HL-60 (cell line): ENCODE measurements at regions not wholly inside any gene's neighbourhood (a gene's known extent, or its start where the extent isn't known, plus 50 kb on each side); places are given as distances from the start of the nearest gene placed in this dataset.

Source experiments
- DNase-seq, 2 experiments: peaks; one replicate each; pipeline ENCODE4 v3.0.0-alpha.2; 2010 to 2020; ENCODE audit warnings: low read depth in 1 of 2, low spot score in 1 of 2
- H3K27ac ChIP-seq: fragments of 250-450 bp; sonication (Bioruptor Pico); replicated peaks from 2 replicates; pipeline ENCODE4 v1.5.1; 2020; ENCODE audit warnings: mild to moderate bottlenecking, moderate library complexity
- H3K27me3 ChIP-seq: fragments of 250-450 bp; sonication (Bioruptor Pico); 2 replicates; pipeline ENCODE4 v1.5.1; 2021; ENCODE audit warnings: mild to moderate bottlenecking, moderate library complexity; ENCODE audit not compliant: insufficient read depth, poor library complexity, severe bottlenecking
- H3K4me3 ChIP-seq: replicated peaks from 2 replicates; pipeline ENCODE4 v1.5.1; 2011; ENCODE audit warnings: mild to moderate bottlenecking, control low read depth, low read length; ENCODE audit not compliant: insufficient read depth
- GABPA ChIP-seq: IDR thresholded peaks from 2 replicates; pipeline ENCODE4 v1.6.1; 2012; ENCODE audit warnings: low read depth
- POLR2AphosphoS5 ChIP-seq: IDR thresholded peaks from 2 replicates; pipeline ENCODE4 v1.6.1; 2012; ENCODE audit warnings: low read depth
- SPI1 ChIP-seq: IDR thresholded peaks from 2 replicates; pipeline ENCODE4 v1.6.1; 2012; ENCODE audit warnings: low read depth, mild to moderate bottlenecking, borderline replicate concordance
- TF ChIP-seq, protein P1 (sequence below): IDR thresholded peaks from one replicate; pipeline ENCODE4 v1.5.1; 2011; ENCODE audit warnings: low read length, control low read depth, inconsistent platforms; ENCODE audit not compliant: insufficient read depth
- TF ChIP-seq, protein P2 (sequence below): IDR thresholded peaks from 2 replicates; pipeline ENCODE4 v1.6.1; 2012; ENCODE audit warnings: low read depth; ENCODE audit not compliant: insufficient replicate concordance

DNA sequence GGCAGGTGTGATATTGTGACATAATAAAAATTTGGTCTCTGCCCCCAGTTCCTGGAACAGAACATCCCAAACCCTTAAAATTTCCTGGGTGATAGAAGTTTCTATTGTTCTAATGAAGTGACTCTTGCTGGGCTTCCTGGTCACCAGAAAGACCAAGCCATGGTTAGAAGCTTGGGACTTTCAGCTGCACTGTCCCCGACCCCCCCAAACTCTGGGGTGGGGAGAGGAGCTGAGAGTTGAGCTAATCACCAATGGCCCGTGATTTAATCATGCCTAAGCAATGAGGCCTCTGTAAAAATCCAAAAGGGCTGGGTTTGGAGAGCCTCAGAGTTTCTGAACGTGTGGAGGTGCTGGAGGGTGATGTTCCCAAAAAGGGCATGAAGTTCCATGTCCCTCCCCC, 54.8 kb upstream of the FTH1 start:
- no peak overlapping the region for H3K27ac ChIP-seq
- TF ChIP-seq, protein P1, sequence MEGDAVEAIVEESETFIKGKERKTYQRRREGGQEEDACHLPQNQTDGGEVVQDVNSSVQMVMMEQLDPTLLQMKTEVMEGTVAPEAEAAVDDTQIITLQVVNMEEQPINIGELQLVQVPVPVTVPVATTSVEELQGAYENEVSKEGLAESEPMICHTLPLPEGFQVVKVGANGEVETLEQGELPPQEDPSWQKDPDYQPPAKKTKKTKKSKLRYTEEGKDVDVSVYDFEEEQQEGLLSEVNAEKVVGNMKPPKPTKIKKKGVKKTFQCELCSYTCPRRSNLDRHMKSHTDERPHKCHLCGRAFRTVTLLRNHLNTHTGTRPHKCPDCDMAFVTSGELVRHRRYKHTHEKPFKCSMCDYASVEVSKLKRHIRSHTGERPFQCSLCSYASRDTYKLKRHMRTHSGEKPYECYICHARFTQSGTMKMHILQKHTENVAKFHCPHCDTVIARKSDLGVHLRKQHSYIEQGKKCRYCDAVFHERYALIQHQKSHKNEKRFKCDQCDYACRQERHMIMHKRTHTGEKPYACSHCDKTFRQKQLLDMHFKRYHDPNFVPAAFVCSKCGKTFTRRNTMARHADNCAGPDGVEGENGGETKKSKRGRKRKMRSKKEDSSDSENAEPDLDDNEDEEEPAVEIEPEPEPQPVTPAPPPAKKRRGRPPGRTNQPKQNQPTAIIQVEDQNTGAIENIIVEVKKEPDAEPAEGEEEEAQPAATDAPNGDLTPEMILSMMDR: no peak
- TF ChIP-seq, protein P2, sequence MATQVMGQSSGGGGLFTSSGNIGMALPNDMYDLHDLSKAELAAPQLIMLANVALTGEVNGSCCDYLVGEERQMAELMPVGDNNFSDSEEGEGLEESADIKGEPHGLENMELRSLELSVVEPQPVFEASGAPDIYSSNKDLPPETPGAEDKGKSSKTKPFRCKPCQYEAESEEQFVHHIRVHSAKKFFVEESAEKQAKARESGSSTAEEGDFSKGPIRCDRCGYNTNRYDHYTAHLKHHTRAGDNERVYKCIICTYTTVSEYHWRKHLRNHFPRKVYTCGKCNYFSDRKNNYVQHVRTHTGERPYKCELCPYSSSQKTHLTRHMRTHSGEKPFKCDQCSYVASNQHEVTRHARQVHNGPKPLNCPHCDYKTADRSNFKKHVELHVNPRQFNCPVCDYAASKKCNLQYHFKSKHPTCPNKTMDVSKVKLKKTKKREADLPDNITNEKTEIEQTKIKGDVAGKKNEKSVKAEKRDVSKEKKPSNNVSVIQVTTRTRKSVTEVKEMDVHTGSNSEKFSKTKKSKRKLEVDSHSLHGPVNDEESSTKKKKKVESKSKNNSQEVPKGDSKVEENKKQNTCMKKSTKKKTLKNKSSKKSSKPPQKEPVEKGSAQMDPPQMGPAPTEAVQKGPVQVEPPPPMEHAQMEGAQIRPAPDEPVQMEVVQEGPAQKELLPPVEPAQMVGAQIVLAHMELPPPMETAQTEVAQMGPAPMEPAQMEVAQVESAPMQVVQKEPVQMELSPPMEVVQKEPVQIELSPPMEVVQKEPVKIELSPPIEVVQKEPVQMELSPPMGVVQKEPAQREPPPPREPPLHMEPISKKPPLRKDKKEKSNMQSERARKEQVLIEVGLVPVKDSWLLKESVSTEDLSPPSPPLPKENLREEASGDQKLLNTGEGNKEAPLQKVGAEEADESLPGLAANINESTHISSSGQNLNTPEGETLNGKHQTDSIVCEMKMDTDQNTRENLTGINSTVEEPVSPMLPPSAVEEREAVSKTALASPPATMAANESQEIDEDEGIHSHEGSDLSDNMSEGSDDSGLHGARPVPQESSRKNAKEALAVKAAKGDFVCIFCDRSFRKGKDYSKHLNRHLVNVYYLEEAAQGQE: no peak
- no peak for TF ChIP-seq GABPA
- TF ChIP-seq SPI1: no peak
- TF ChIP-seq POLR2AphosphoS5: no peak
- DNase-seq: no peak
- no peak overlapping the region for H3K4me3 ChIP-seq
- H3K27me3 ChIP-seq: no peaks in the 10 kb centered on the region

DNA sequence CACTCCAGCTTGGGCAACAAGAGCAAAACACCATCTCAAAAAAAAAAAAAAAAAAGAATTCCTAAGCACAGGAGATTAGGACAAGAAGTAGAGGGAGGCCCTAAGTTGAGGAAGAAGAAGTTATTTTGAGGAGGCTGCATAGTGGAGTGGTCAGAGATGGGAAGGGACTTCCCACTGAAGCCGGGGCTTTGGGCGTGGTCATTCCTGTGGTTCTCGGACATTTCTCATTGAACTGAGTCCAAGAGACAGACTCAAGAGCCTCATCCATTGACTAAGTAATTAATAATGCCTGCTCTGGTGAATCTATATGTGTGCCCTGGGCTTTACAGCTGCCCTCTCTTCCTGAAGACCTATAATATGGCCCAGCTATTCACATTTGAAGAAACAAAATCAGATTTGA, 53.2 kb upstream of the FTH1 start:
- Histone ChIP-seq H3K27ac (no peak overlapping the region), H3K27me3 (no peaks in the 10 kb centered on the region), H3K4me3 (no peak overlapping the region)
- TF ChIP-seq POLR2AphosphoS5 (no peak), GABPA (no peak), SPI1 (no peak)
- TF ChIP-seq, protein P1: no peak
- TF ChIP-seq, protein P2: no peak
- DNase-seq: no peak

DNA sequence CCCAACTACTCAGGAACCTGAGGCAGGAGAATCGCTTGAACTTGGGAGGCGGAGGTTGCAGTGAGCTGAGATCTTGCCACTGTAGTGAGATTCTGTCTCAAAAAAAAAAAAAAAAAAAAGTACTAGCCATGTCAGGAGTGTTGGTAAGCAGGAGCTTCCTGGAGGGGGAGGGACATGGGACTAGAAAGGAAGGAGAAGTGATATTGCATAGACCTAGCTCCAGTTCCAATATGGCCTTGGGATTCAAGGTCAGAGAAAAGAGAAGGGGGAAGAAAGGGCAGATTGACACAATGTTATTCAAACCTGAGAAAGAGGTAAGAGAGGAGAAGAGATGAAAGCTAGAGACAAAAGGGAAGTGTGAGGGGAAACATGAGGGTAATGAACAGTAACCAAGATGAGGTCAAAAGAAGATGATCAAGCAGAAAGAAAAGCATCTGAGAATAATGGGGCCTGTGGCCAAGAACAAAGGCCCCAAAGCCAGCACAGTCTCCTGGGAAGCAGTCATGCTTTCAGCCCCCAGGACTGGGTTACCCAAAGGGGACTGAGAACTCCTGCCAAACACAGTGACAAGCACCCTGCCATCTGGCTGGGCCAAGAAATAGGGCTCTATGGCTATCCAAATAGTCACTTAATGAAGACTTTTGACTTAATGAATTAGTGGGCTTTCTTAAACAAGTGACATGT, 51.7 kb upstream of the FTH1 start:
- Histone ChIP-seq H3K27me3 (no peaks in the 10 kb centered on the region), H3K4me3 (no peak overlapping the region), H3K27ac (peak overlapping the region; percentile 34; the same call in 1 of the 2 replicates)
- peak; percentile 23 to 33 for DNase-seq
- TF ChIP-seq SPI1 (peak; percentile 24; the same call in 1 of the 2 replicates), GABPA (no peak)

DNA sequence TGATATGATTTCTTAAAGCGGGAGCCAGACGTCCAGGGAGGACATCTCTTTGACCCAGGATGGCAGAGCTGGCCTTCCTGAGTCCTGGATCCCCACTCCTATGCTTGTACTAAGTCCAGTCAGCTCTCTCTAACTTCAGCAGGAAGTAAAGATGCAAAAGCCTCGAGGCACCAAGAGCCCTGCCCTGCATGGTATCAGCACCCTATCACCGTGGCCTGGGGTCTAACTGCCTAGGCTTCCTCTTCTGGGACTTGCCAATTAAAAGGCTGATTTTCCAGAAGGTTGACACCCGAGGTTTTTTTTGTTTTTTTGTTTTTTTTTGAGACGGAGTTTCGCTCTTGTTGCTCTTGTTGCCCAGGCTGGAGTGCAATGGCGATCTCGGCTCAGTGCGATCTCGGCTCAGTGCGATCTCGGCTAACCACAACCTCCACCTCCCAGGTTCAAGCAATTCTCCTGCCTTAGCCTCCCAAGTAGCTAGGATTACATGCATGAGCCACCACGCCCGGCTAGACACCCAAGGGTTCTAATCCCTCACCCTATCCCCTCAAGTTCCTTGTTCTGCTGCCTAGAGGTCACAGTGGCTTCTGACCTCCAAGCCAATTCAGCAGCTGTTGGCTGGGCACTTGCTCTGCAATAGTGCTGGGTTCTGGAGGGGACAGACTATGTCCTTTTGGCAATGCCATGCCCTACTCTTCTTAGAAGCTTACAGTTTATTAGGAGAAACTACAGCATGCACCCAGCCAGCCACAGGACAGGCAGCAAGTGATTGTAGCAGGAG, 50.6 kb upstream of the FTH1 start:
- Histone ChIP-seq H3K27ac (no peak overlapping the region), H3K4me3 (no peak overlapping the region), H3K27me3 (no peaks in the 10 kb centered on the region)
- no peak for TF ChIP-seq SPI1
- TF ChIP-seq, protein P2: no peak
- TF ChIP-seq GABPA: no peak
- TF ChIP-seq POLR2AphosphoS5: no peak
- DNase-seq: no peak
